HS-27A (cell line): ENCODE measurements at regions not wholly inside any gene's neighbourhood (a gene's known extent, or its start where the extent isn't known, plus 50 kb on each side); places are given as distances from the start of the nearest gene placed in this dataset.
"Not testable (repeated sequence)": the region's sequence is repeated elsewhere in the genome, so short reads cannot be mapped to it uniquely, and the experiment has no call there.

ENCODE experiments used
- DNase-seq: peaks from one replicate; pipeline ENCODE4 v3.0.0-alpha.2; 2012; ENCODE audit warnings: low read depth, missing footprints

DNA sequence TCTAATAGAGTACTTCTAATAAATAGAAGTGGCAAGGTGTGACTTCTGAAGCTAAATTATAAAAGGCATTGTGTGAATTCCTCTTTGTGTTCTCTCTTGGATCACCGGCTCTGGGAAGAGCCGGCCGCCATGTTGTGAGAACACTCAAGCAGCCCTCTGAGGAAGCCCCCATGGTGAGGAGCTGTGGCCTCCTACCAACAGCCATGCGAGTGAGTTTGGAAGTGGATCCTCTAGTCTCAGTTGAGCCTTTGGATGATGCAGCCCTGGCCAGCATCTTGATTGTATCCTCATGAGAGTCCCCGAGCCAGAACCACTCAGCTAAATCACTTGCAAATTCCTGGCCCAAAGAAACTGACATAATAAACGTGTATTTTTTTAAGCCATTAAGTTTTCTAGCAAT lies 94.5 kb upstream of the CARD11 start:
- DNase-seq: no peak

DNA sequence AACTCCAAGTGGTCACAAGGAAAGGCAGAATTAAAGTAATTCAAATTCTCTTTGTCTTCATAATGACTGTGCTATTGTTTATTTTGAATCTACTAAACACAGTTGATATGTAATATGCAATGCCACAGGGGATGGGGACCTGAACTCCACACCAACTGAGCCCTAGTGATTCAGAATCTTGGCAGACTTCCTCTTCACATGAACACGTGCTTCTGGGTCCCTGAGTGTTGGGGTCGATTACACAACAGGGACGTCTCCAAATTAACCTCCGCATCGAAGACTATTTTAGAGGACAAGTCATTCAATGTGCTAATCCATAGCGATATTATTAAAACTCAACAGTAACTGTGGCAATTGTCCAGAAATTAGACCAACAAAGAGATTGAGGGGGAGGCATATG lies 95.3 kb upstream of the CARD11 start:
- DNase-seq: no peak

DNA sequence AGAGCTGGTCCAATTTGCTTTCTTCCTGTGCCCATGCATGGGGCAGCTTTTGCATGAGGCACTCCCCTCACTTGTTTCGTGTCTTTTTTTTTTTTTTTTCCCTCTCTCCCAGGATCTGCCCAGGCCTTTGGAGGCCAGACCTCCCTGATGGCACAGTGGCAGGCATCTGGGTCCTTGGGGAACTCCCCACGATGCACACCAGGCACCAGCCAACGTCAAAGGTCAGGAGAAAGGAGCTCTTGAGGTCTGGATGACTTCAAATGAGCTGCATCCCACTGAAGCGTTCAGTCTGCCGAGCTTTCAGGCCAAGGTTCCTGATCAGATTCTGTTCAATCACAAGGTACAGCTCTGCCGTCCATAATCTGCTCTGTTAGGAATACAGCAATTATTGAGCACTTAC lies 97.2 kb upstream of the CARD11 start:
- DNase-seq: no peak

DNA sequence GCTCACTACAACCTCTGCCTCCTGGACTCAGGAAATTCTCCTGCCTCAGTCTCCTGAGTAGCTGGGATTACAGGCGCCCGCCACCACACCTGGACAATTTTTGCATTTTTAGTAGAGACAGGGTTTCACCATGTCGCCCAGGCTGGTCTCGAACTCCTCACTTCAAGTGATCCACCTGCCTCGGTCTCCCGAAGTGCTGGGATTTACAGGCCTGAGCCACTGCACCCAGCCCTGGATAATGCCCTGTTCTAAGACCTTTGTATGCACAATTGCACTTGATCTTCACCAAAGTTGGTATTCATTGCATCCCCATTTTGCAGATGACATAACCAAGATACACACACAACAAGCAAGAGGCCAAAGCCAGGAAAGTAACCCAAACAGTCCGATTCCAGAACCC lies 97.7 kb upstream of the CARD11 start:
- DNase-seq: no peak

DNA sequence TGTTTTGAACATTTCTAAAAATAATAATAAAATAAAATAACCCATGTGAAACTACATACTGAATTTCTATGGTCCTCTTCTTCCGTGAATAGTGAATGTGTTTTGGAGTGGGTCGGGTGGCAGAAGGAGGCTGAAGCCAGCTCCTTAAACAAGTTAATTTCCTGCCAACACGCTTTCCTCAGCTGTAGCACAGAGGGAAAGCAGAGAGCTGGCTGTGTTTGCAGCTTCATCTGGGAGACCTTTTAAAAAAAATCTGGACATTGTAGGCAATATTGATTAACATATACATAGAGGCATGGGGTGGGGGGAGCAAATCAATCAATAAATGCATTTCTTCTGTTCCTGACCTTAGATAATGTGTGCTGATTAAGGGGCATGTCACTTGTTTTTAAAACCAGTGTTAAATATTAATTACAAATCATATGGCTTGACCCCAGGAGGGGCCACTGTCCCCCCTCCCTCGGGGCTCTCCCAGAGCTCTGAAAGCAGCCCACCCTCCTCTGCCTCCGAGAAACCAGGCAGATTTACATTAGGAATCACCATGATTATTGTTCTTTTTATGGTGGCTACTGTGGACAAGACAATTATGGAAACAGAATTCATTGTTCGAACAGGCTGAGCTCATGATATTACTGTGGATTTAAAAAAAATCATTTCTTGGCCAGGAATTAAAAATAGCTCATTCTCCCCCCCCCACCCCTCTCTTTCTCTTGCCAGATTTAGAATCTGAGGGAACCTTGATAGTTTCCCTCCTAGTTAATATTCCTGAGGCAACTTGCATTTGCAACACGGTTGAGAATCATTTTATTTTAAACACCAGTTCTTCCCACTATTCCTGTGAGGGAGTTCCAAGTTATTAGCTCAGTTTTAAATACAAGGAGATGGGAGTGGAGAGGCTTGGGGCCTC lies 100.5 kb upstream of the CARD11 start:
- DNase-seq: no peak

DNA sequence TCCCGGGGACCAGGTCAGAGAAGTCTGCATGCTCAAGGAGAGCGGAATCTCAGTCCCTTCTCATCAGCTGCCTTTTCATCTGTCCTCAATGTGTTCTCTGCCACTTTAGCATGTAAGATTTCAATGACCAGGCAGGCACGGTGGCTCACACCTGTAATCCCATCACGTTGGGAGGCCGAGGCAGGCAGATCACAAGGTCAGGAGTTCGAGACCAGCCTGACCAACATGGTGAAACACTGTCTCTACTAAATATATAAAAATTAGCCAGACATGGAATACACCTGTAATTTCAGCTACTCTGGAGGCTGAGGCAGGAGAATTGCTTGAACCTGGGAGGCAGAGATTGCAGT lies 101.1 kb upstream of the CARD11 start:
- DNase-seq: not testable (repeated sequence)

DNA sequence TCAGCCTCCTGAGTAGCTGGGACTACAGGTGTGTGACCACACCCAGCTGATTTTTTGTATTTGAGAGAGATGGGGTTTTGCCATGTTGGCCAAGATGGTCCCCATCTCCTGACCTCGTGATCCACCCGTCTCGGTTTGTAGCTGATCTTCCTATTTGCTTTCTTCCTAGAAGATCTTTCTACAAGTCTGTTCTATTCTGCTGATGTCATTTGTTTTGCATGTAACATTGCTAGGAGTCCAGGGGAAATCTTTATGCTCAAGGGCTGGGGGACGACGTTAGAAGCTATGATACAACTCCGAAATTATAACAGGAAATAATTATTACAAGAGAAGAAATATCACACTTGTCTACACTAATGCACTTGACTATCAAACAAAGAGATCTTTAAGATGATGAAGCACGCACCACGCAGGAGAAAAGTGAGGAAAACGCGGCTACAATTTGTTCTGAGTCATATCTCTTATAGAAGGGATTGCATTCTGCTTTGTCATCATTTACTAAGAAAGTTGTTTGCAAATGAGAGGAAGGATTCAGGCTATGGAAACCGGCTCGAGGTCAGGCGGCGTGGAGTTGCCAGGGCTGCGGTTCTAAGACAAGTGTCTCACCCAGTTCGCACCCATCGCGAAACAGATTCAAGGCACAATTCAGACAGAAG lies 103.0 kb upstream of the CARD11 start:
- DNase-seq: no peak

DNA sequence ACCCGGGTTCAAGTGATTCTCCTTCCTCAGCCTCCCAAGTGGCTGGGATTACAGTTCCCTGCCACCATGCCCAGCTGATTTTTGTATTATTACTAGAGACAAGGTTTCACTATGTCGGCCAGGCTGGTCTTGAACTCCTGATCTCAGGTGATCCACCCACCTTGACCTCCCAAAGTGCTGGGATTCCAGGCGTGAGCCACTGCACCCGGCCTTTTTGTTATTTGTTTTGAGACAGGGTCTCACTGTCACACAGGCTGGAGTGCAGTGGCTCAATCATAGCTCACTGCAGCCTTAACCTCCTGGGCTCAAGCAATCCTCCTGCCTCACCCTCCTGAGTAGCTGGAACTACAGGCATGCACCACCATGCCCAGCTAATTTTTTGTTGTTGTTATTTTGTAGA lies 104.8 kb upstream of the CARD11 start:
- DNase-seq: not testable (repeated sequence)

DNA sequence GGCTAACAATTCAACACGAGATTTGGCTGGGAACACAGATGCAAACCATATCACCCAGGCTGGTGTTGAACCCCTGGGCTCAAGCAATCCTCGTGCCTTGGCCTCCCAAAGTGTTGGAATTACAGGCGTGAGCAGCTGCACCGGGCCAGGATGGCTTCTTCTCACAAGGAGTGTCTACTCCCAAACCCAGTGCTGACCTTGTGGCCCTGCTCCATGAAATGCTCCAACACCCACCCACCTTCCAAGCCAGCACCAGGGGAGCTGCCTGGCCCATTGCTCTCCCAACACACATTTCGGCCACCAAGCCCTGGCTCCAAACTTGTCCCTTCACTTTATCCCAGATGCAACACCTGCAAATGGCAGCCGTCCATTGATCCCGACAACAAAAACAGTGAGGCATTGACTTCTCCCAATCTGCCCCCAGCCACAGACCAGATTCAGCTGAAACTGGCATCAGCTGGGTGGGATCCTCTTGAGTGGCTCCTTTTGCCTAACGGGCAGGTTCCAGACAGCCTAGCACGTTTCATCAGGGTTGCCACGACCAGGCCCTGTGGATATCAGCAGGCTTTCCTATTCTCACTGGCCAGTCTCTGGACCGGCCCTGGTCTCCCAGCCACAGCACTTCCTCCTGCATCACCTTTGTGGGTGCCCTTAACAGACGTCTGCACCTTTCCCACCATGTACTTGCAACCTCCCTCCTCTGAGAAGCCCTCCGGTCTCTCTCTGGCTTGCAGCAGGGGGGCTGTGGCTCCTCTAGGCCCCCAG lies 105.7 kb upstream of the CARD11 start:
- no peak for DNase-seq

DNA sequence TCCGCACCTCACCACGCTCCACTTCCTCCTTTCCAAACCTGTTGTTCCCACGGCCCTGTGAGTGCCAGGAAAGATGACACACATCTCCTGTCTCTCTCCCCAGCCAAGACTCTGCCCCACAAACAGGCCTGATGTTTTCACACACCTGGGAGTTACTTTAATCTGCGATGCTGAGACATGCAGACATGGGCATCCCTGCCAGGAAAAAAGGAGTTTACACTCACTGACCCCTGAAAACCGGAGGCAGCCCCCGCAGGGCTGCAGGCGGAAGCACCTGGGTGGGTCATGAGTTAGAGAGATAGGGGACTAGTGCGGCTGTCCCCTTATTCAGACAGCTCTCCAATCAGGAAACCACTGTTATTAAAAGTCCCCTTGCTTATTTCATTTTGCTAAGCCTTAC lies 106.4 kb upstream of the CARD11 start:
- no peak for DNase-seq

DNA sequence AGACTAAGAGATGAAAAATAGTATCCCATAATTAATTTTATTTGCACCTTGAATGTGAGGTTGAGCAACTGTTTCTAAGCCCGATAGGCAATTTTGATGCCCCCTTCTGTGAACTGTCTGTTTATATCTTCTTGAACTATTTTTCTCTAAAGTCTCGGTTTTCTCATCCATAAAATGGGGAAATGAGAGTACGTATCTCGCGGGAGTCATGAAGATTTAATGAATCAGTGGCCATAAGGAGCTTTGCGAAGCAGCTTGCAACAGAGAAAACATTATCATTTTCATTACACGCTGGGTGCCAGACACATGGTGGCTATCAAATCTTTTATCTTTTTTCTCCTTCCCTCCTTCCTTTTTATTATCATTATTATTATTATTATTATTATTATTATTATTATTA lies 108.1 kb upstream of the CARD11 start:
- DNase-seq: no peak

DNA sequence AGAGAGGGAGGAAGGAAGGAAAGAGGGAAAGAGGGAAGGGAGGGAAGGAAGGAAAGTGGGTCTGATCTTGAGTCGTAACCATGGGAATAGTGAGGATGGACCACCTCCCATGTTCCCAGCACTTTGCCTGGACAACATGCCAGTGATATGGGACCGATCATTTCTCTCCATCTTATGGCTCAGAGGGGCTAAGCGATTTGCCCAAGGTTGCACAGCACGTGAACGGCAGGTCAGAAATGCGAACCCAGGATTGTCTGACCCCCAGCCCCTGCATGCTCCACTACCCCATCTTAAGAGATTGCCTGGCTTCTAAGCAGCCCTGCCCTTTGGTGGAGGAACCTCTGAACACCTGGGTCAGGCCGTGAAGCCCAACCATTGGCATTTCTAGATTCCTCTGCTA lies 109.0 kb upstream of the CARD11 start:
- no peak for DNase-seq

DNA sequence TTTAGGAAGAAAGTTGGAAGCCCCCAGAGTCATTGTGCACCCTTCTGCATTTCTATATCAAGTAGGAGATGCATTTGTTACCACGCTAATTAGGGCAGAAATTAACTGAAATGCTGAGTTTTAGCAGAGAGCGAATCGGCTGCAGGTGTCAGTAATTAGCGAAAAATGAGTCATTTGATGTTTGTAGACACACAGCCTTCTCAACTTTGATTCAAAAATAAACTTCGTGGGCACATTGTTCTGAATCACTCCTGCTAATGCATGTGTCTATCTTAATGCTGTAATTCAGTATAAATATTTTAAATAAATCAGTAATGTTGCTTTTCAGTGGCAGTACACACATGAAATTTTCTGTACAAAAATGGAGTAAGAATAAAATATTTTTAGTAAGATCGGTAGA lies 109.5 kb upstream of the CARD11 start:
- no peak for DNase-seq

DNA sequence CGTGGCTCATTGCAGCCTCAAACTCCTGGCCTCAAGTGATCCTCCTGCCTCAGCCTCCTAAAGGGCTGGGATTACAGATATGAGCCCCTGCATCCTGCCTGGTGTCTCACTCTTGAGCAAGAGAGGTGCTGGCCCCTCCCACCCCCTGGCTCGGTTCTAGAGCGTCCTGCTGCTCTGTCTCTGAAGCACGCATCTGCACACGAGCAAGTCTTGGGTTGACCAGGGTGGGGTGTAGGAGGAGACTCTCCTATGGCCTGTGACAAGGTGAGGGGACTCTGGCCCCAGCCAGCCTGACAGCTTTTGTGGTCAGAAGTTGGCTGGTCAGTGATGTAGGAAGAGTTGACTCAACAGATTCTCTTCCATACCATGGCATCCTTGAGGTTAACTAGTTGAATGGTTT lies 110.7 kb upstream of the CARD11 start:
- no peak for DNase-seq

DNA sequence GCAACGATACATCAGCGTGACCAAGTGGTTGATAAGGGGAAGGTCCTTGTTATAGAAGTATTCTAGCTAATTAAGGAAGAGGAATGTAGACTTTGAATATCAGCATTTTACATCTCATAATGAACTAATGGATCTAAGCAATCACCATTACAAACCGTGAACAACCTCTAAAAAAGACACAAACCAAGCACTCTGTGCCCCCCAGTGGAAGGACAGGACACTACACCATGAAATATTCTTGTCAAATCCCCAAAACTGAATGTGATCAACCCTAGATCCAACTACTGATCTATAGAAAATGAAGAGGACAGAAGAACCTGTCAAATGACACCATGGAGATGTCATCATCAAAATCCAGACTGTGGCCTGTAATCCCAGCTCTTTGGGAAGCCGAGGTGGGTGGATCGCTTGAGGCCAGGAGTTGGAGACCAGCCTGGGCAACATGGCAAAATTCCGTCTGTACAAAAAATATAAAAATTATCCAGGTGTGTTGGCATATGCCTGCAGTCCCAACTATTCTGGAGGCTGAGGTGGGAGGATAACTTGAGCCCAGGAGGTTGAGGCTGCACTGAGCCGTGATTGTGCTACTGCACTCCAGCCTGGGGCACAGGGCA lies 111.3 kb upstream of the CARD11 start:
- DNase-seq: peak; percentile 8

DNA sequence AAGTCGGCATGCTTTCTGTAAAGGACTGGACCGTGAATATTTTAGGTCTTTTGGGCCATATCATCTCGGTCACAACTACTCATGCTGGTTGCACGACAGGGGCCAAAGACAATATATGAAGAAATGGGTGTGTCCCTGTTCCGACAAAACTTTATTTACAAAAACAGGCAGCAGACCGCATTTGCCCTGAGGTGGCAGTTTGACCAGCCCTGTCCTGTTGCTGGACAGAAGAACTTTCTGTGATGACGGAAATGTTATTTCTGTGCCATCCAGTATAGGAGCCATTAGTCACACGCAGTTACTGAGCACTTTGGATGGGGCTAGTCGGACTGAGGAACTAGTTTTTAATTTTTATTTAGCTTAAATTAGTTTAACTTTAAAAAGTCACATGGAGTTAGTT lies 112.8 kb upstream of the CARD11 start:
- no peak for DNase-seq

DNA sequence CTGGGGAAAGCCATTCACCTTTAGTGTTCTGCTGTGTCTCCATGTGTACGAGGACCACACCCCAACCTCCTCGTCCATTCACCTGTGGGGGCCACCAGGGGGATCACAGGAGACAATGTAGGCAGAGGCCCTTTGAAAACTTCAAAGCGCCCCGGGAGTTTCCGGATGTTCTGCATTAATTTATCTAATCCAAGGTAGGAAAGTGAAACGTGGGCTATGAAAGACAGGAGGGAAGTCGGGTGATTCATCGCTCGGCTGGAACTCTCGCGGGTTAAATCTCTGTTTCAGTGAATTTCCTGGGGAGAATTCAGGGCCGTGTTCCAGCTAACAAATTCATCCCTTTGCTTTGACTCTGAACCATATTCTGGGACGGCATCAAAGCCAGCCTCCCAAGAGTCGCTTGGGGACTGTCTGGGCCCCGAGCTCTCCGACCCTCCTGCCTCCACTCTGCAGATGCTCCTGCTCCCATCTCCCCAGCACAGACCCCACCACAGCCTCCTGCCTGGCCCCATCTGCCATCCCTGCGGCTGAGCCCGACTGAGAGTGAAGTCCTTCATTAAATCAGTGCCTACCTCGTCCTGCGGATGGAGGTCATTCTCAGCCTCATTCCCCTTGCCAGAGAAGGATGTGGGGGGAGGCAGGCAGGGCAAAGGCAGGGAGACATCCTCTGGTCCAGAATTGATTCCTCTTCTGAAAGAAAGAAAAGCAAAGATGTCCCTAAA lies 114.1 kb upstream of the CARD11 start:
- DNase-seq: no peak

DNA sequence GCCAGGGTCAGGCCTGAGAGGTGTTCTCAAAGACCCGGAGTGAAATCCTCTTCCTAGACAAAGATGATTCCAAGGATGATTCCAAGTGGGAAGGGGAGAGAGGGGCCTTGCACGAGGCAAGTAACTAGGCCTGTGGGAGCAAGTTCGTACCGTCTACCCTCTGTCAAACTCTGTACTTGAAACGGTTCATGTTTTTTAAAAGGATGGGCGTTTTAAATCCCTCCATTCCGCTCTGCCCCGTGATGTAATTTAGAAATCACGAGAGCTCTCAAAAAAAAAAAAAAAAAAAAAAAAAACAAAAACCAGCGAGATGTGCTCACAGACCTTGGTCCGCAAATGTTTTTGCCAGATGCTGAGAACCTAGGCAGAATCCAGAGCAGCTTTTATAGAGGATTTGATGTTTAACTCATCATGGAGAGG lies 114.7 kb upstream of the CARD11 start:
- no peak for DNase-seq

DNA sequence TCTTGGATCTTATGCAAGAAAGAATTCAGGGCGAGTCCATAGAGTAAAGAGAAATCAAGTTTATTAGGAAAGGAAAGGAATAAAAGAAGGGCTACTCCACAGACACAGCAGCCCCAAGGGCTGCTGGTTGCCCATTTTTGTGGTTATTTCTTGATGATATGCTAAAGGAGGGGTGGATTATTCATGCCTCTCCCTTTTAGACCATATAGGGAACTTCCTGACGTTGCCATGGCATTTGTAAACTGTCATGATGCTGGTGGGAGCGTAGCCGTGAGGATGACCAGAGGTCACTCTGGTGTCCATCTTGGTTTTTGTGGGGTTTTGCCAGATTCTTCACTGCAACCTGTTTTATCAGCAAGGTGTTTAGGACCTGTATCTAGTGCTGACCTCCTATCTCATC lies 115.4 kb upstream of the CARD11 start:
- no peak for DNase-seq

DNA sequence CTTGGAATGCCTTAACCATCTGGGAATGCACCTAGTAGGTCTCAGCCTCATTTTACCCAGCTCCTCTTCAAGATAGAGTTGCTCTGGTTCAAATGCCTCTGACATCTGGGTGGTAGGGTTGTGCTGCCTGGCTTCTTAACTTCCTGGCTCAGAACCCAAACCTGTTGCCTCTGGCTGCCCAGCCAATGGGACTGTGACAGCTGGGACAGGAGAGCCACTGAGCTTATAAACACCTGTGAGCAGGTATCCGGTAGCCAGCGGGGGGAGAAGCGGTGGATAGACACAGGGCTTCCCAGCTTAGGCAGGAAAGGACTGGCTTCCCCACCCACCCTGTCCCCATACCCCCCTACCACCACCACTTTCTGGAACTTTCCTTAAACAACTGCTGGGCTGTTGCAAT lies 115.8 kb upstream of the CARD11 start:
- DNase-seq: no peak

DNA sequence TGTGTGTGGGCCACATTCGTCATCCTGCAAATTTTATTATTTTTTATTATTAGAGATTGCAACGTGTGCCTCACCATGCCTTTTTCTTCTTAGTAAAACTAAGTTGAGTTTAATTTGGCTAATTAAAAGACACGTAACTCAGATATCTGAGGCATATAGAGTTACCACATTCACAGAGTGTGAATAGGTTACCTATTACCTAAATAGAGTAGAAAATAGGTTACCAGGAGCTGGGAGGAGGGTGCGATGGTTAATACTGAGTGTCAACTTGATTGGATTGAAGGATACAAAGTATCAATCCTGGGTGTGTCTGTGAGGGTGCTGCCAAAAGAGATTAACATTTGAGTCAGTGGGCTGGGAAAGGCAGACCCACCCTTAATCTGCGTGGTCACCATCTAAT lies 116.3 kb upstream of the CARD11 start:
- DNase-seq: not testable (repeated sequence)

DNA sequence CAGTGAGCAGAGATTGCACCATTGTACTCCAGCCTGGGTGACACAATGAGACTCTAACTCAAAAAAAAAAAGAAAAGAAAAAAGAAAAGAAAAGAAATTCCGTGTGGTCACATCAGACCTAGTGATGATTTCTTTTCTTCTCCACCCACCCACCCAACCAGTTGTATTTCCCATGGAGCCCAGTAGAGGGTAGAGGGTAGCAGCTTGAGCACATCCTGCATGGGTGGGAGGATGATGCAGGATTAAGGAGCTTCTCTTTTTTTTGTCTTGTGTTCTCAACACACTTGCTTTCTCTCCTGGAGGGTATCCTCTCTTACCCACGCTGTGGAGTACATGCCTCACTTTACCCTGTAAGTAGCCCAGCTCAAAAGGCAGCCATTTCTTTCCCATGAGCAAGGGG lies 118.6 kb upstream of the CARD11 start:
- no peak for DNase-seq
